ENCODE measurements at regions not wholly inside any gene's neighbourhood (a gene's known extent, or its start where the extent isn't known, plus 50 kb on each side); places are given as distances from the start of the nearest gene placed in this dataset.

GRCh38 chr13:82729401-82729800 is 1152.9 kb downstream of the SLITRK1 start:
- no peaks in the 10 kb centered on the region for H3K4me1 ChIP-seq
- DNase-seq = no peak
- H3K27me3 ChIP-seq = no peaks in the 10 kb centered on the region
- TF ChIP-seq CTCF (IDR thresholded peaks at IDR 0.05) = no peak
- TF ChIP-seq POLR2A (IDR thresholded peaks at IDR 0.05) = no peak
- no peaks in the 10 kb centered on the region for H3K9me3 ChIP-seq
- H3K4me3 ChIP-seq (replicated peaks in 1 of 3) = no peak overlapping the region
- no peak overlapping the region for H3K27ac ChIP-seq
- no peaks in the 10 kb centered on the region for H3K36me3 ChIP-seq
- intact Hi-C loops (cut with DNase I) = no loop called here
- 75 to 83% methylated on average over 1 of the region's 1 CpG for WGBS, 2 donors

- Histone ChIP-seq H3K27me3 (no peaks in the 10 kb centered on the region), H3K27ac (no peak overlapping the region), H3K4me1 (no peaks in the 10 kb centered on the region), H3K9me3 (no peaks in the 10 kb centered on the region), H3K4me3 (replicated peaks in 1 of 3) (no peak overlapping the region), H3K36me3 (no peaks in the 10 kb centered on the region)
- no peak for DNase-seq
- TF ChIP-seq CTCF (IDR thresholded peaks at IDR 0.05) = no peak
- TF ChIP-seq POLR2A (IDR thresholded peaks at IDR 0.05) = no peak
- 53 to 58% methylated on average over 2 of the region's 2 CpGs for WGBS, 2 donors
- intact Hi-C loops (cut with DNase I) = no loop called here
Measured at GRCh38 chr13:82720986-82721385, 1161.3 kb downstream of the SLITRK1 start.

- intact Hi-C loops (cut with DNase I) = no loop called here
- H3K4me3 ChIP-seq (replicated peaks in 1 of 3) = no peak overlapping the region
- H3K27ac ChIP-seq = no peak overlapping the region
- 92 to 97% methylated on average over 1 of the region's 1 CpG for WGBS, 2 donors
- H3K36me3 ChIP-seq = no peaks in the 10 kb centered on the region
- no peak for DNase-seq
- no peaks in the 10 kb centered on the region for H3K4me1 ChIP-seq
- TF ChIP-seq CTCF (IDR thresholded peaks at IDR 0.05) (no peak), POLR2A (IDR thresholded peaks at IDR 0.05) (no peak)
- H3K9me3 ChIP-seq = no peaks in the 10 kb centered on the region
- H3K27me3 ChIP-seq = no peaks in the 10 kb centered on the region
Measured at GRCh38 chr13:82719987-82720386, 1162.3 kb downstream of the SLITRK1 start.

GRCh38 chr13:82717249-82717648 is 1165.0 kb downstream of the SLITRK1 start:
- Histone ChIP-seq H3K4me3 (replicated peaks in 1 of 3) (no peak overlapping the region), H3K36me3 (no peaks in the 10 kb centered on the region), H3K27ac (no peak overlapping the region), H3K4me1 (no peaks in the 10 kb centered on the region), H3K27me3 (no peaks in the 10 kb centered on the region), H3K9me3 (no peaks in the 10 kb centered on the region)
- no peak for DNase-seq
- intact Hi-C loops (cut with DNase I) = no loop called here
- TF ChIP-seq POLR2A (IDR thresholded peaks at IDR 0.05) (no peak), CTCF (IDR thresholded peaks at IDR 0.05) (no peak)
- WGBS, 2 donors = 76 to 84% methylated on average over 2 of the region's 2 CpGs

- Histone ChIP-seq H3K27ac (no peak overlapping the region), H3K36me3 (no peaks in the 10 kb centered on the region), H3K27me3 (no peaks in the 10 kb centered on the region), H3K4me3 (replicated peaks in 1 of 3) (no peak overlapping the region), H3K4me1 (no peaks in the 10 kb centered on the region), H3K9me3 (no peaks in the 10 kb centered on the region)
- TF ChIP-seq CTCF (IDR thresholded peaks at IDR 0.05) (no peak), POLR2A (IDR thresholded peaks at IDR 0.05) (no peak)
- intact Hi-C loops (cut with DNase I) = no loop called here
- no peak for DNase-seq
- 83 to 87% methylated on average over 3 of the region's 3 CpGs for WGBS, 2 donors
Measured at GRCh38 chr13:82713687-82714405, 1168.4 kb downstream of the SLITRK1 start.
